Neuronal stem cell (in vitro differentiated cells): ENCODE measurements at regions not wholly inside any gene's neighbourhood (a gene's known extent, or its start where the extent isn't known, plus 50 kb on each side); places are given as distances from the start of the nearest gene placed in this dataset.

Experiments
- DNase-seq: peaks from one replicate; pipeline ENCODE4 v3.0.0-alpha.2; 2013; ENCODE audit warnings: low spot score
- H2AFZ ChIP-seq: one replicate; pipeline ENCODE4 v1.6.1; 2013; ENCODE audit warnings: mild to moderate bottlenecking, low read length, inconsistent platforms
- H2AK5ac ChIP-seq: 2 replicates; pipeline ENCODE4 v1.6.1; 2013; ENCODE audit warnings: low read depth, mild to moderate bottlenecking, inconsistent platforms, low read length, moderate library complexity, mixed read lengths
- H2BK120ac ChIP-seq: 2 replicates; pipeline ENCODE4 v1.6.1; 2013; ENCODE audit warnings: low read depth, mild to moderate bottlenecking, inconsistent platforms, low read length, moderate library complexity, mixed read lengths
- H2BK12ac ChIP-seq: one replicate; pipeline ENCODE4 v1.6.1; 2013; ENCODE audit warnings: low read length, inconsistent platforms
- H2BK15ac ChIP-seq: 2 replicates; pipeline ENCODE4 v1.6.1; 2013; ENCODE audit warnings: mild to moderate bottlenecking, low read length, inconsistent platforms, mixed read lengths
- H2BK5ac ChIP-seq: one replicate; pipeline ENCODE4 v1.6.1; 2013; ENCODE audit warnings: inconsistent platforms, mild to moderate bottlenecking, low read length, moderate library complexity
- H3K14ac ChIP-seq: one replicate; pipeline ENCODE4 v1.6.1; 2013; ENCODE audit warnings: low read length, inconsistent platforms
- H3K18ac ChIP-seq: 2 replicates; pipeline ENCODE4 v1.6.1; 2013; ENCODE audit warnings: low read length, inconsistent platforms
- H3K23ac ChIP-seq: 2 replicates; pipeline ENCODE4 v1.6.1; 2013; ENCODE audit warnings: low read depth, mild to moderate bottlenecking, mixed read lengths, low read length, inconsistent platforms; ENCODE audit not compliant: poor library complexity
- H3K27ac ChIP-seq: replicated peaks from 3 replicates; pipeline ENCODE4 v1.5.1; 2013; ENCODE audit warnings: low read length, inconsistent platforms
- H3K27me3 ChIP-seq, 3 experiments: 2 replicates each; pipeline ENCODE4 v1.6.1; 2013; ENCODE audit warnings: low read length in 3 of 3, mild to moderate bottlenecking in 2 of 3, inconsistent platforms in 1 of 3, low read depth in 1 of 3, mixed read lengths in 1 of 3, moderate library complexity in 1 of 3; ENCODE audit not compliant: control insufficient read depth in 3 of 3, insufficient read depth in 3 of 3
- H3K36me3 ChIP-seq, 2 donors: replicated peaks in 1 of 2; 2 replicates each; pipeline ENCODE4 v1.6.1; 2013; ENCODE audit warnings: low read length in 2 of 2; ENCODE audit not compliant: control insufficient read depth in 2 of 2, insufficient read depth in 2 of 2
- H3K4ac ChIP-seq: 2 replicates; pipeline ENCODE4 v1.6.1; 2013; ENCODE audit warnings: inconsistent platforms, mild to moderate bottlenecking, low read length, moderate library complexity
- H3K4me1 ChIP-seq, 2 donors: 1 replicate in 1 of 2; 2 replicates in 1 of 2; pipeline ENCODE4 v1.6.1; 2013; ENCODE audit warnings: low read length in 2 of 2, low read depth in 1 of 2; ENCODE audit not compliant: control insufficient read depth in 2 of 2, insufficient read depth in 1 of 2
- H3K4me2 ChIP-seq: one replicate; pipeline ENCODE4 v1.6.1; 2013; ENCODE audit warnings: mild to moderate bottlenecking, low read length, inconsistent platforms; ENCODE audit not compliant: insufficient read depth, poor library complexity, severe bottlenecking
- H3K4me3 ChIP-seq, 2 donors: 2 replicates each; pipeline ENCODE4 v1.5.1; 2013; ENCODE audit warnings: low read length in 2 of 2, mild to moderate bottlenecking in 2 of 2, inconsistent platforms in 1 of 2, moderate library complexity in 1 of 2
- H3K79me1 ChIP-seq: one replicate; pipeline ENCODE4 v1.6.1; 2013; ENCODE audit warnings: low read depth, mild to moderate bottlenecking, inconsistent platforms, low read length, moderate library complexity
- H3K9ac ChIP-seq: one replicate; pipeline ENCODE4 v1.6.1; 2013; ENCODE audit warnings: mild to moderate bottlenecking, low read depth, low read length, inconsistent platforms; ENCODE audit not compliant: poor library complexity
- H3K9me3 ChIP-seq, 2 donors: replicated peaks in 1 of 2; 2 replicates each; pipeline versions ENCODE3 to v1.6.1; 2013; ENCODE audit warnings: low read length in 2 of 2, mild to moderate bottlenecking in 2 of 2, inconsistent platforms in 1 of 2, low read depth in 1 of 2, mixed read lengths in 1 of 2, moderate library complexity in 1 of 2; ENCODE audit not compliant: control insufficient read depth in 2 of 2, insufficient read depth in 1 of 2
- H4K8ac ChIP-seq: one replicate; pipeline ENCODE4 v1.6.1; 2013; ENCODE audit warnings: low read depth, mild to moderate bottlenecking, inconsistent platforms, low read length, moderate library complexity
- H4K91ac ChIP-seq: one replicate; pipeline ENCODE4 v1.6.1; 2013; ENCODE audit warnings: low read length, low read depth, mild to moderate bottlenecking, inconsistent platforms; ENCODE audit not compliant: poor library complexity
- WGBS, 2 donors: extraction: QIAGEN DNeasy Blood & Tissue Kit; methylation state at CpG; one replicate each; pipeline ENCODE4 v1.1.7; 2013; ENCODE audit warnings: missing lambda C conversion rate in 2 of 2, mixed read lengths in 1 of 2; ENCODE audit not compliant: insufficient read length in 2 of 2, insufficient replicate concordance in 1 of 2; ENCODE audit errors: extremely low coverage in 2 of 2; 5-methylcytosine and 5-hydroxymethylcytosine counted together

GRCh38 chr4:79065262-79065661, 126.0 kb upstream of the PAQR3 start:
- peak overlapping the region; percentile 69 for H2AFZ ChIP-seq
- H3K9ac ChIP-seq, result no peak overlapping the region
- no peak overlapping the region for H2BK5ac ChIP-seq
- H3K4me1 ChIP-seq, result peaks cover 0 to 7% of the 10 kb centered on the region in 2 donors
- no peak for DNase-seq
- no peak overlapping the region for H3K27ac ChIP-seq
- H3K9me3 ChIP-seq, result peaks cover 0 to 2% of the 10 kb centered on the region in 2 donors
- H3K4ac ChIP-seq, result no peak overlapping the region
- no peak overlapping the region for H3K4me2 ChIP-seq
- no peak overlapping the region for H2BK12ac ChIP-seq
- H3K27me3 ChIP-seq, result no peaks in the 10 kb centered on the region
- H2AK5ac ChIP-seq, result no peak overlapping the region
- no CpG with 5 or more reads among the region's 1 CpG for WGBS, 2 donors
- no peak overlapping the region for H3K23ac ChIP-seq
- H3K18ac ChIP-seq, result no peak overlapping the region
- H3K36me3 ChIP-seq, result no peaks in the 10 kb centered on the region
- H3K4me3 ChIP-seq, result no peak overlapping the region
- H4K8ac ChIP-seq, result no peak overlapping the region
- no peak overlapping the region for H4K91ac ChIP-seq
- no peak overlapping the region for H2BK120ac ChIP-seq
- H3K79me1 ChIP-seq, result no peaks in the 10 kb centered on the region
- H2BK15ac ChIP-seq, result no peak overlapping the region
- H3K14ac ChIP-seq, result no peak overlapping the region

GRCh38 chr4:79064806-79065205, 125.6 kb upstream of the PAQR3 start:
- Histone ChIP-seq H3K4ac (no peak overlapping the region), H2BK15ac (no peak overlapping the region), H4K8ac (no peak overlapping the region), H2AFZ (no peak overlapping the region), H3K9me3 (peaks cover 0 to 2% of the 10 kb centered on the region in 2 donors), H3K27me3 (no peaks in the 10 kb centered on the region), H3K4me2 (no peak overlapping the region), H3K27ac (no peak overlapping the region), H2AK5ac (no peak overlapping the region), H2BK120ac (no peak overlapping the region), H3K4me3 (no peak overlapping the region), H3K36me3 (no peaks in the 10 kb centered on the region), H3K9ac (no peak overlapping the region), H4K91ac (no peak overlapping the region), H3K18ac (no peak overlapping the region), H2BK5ac (no peak overlapping the region), H2BK12ac (no peak overlapping the region), H3K4me1 (peaks cover 0 to 9% of the 10 kb centered on the region in 2 donors), H3K23ac (no peak overlapping the region), H3K14ac (no peak overlapping the region), H3K79me1 (no peaks in the 10 kb centered on the region)
- WGBS, 2 donors, result no CpG with 5 or more reads among the region's 3 CpGs
- DNase-seq, result no peak

GRCh38 chr4:79059631-79060399, 120.6 kb upstream of the PAQR3 start:
- Histone ChIP-seq H3K9me3 (no peaks in the 10 kb centered on the region), H3K18ac (no peak overlapping the region), H3K36me3 (no peaks in the 10 kb centered on the region), H4K8ac (no peak overlapping the region), H4K91ac (no peak overlapping the region), H3K23ac (no peak overlapping the region), H3K4me3 (no peak overlapping the region), H3K14ac (no peak overlapping the region), H3K4me1 (peaks cover 2 to 31% of the 10 kb centered on the region in 2 donors), H3K27me3 (no peaks in the 10 kb centered on the region), H2BK12ac (no peak overlapping the region), H2BK15ac (no peak overlapping the region), H3K4me2 (no peak overlapping the region), H3K79me1 (no peaks in the 10 kb centered on the region), H3K9ac (no peak overlapping the region), H2BK120ac (no peak overlapping the region), H2AFZ (no peak overlapping the region), H3K4ac (no peak overlapping the region), H2AK5ac (no peak overlapping the region), H2BK5ac (no peak overlapping the region), H3K27ac (no peak overlapping the region)
- DNase-seq, result no peak
- WGBS, 2 donors, result no CpG with 5 or more reads among the region's 4 CpGs

- WGBS, 2 donors, result no CpG with 5 or more reads among the region's 2 CpGs
- H3K4ac ChIP-seq, result no peak overlapping the region
- H3K9ac ChIP-seq, result no peak overlapping the region
- H3K36me3 ChIP-seq, result no peaks in the 10 kb centered on the region
- no peak overlapping the region for H3K4me3 ChIP-seq
- H2BK120ac ChIP-seq, result no peak overlapping the region
- no peak overlapping the region for H2AFZ ChIP-seq
- no peak overlapping the region for H3K14ac ChIP-seq
- H2BK12ac ChIP-seq, result no peak overlapping the region
- H3K27ac ChIP-seq, result no peak overlapping the region
- no peak overlapping the region for H2BK5ac ChIP-seq
- H4K8ac ChIP-seq, result no peak overlapping the region
- H3K4me1 ChIP-seq, result peaks cover 2 to 24% of the 10 kb centered on the region in 2 donors
- no peak overlapping the region for H3K23ac ChIP-seq
- no peak for DNase-seq
- H2BK15ac ChIP-seq, result no peak overlapping the region
- no peak overlapping the region for H2AK5ac ChIP-seq
- H3K9me3 ChIP-seq, result peaks cover 0 to 2% of the 10 kb centered on the region in 2 donors
- no peak overlapping the region for H4K91ac ChIP-seq
- no peak overlapping the region for H3K18ac ChIP-seq
- H3K27me3 ChIP-seq, result no peaks in the 10 kb centered on the region
- no peak overlapping the region for H3K4me2 ChIP-seq
- H3K79me1 ChIP-seq, result no peaks in the 10 kb centered on the region
Measured at GRCh38 chr4:79057772-79058171, 118.5 kb upstream of the PAQR3 start.
